HG03565 (cell line): ENCODE measurements at regions not wholly inside any gene's neighbourhood (a gene's known extent, or its start where the extent isn't known, plus 50 kb on each side); places are given as distances from the start of the nearest gene placed in this dataset.

ENCODE experiments used
- ATAC-seq: cut with Tn5 transposase; IDR thresholded peaks from one replicate; pipeline ENCODE4 v1.9.1; 2021; ENCODE audit warnings: mild to moderate bottlenecking, moderate library complexity; ENCODE audit not compliant: unreplicated experiment

GRCh38 chrX:139126493-139126892 lies 404.0 kb upstream of the F9 start:
- ATAC-seq: peak; percentile 86

DNA sequence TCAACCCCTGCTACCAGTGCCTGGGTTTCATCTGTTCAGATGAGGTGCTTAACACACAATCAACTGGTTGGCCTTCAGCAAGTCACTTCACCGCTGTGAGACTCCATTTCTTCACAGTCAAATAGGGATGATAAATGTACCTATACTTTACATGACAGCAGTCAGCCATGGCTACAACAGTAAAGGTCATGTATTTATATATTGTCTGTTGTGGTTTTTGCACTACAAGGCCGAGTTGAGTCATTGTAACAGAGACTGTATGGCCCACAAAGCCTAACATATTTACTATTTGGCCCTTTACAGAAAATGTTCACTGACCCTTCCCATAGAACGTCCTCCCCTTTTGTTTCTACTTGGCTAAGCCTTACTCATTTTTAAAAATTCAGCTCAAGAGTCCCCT lies 404.6 kb upstream of the F9 start:
- no peak for ATAC-seq

DNA sequence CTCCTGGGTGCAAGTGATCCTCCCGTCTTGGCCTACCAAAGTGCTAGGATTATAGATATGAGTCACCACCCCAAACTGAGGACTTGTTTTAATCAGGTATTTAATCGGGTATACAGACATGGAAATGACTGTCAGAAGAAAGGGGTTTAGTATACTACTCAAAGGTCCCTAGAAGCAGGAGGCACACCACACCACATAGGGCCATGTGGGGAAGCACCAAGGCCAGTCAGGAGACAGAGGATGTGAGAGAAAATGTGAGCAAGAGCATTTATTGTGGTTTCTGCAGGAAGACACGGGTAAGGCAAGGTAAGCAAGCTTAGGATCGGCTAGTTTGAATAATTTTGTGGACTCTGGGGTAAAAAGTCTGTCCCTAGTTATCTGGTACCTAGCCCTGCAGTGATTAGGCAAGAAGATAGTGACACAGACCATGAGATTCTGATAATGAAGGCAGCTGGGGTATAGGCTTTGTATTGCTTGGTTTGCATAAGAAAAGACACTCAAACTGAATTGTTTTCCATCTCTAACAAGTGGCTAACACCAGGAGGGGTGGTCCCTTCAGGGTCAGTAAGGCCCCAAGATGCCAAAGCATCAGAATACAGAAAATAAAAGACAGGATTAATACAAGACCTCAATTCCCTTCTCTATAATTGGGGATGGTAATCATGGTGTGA lies 408.8 kb upstream of the F9 start:
- ATAC-seq: no peak

DNA sequence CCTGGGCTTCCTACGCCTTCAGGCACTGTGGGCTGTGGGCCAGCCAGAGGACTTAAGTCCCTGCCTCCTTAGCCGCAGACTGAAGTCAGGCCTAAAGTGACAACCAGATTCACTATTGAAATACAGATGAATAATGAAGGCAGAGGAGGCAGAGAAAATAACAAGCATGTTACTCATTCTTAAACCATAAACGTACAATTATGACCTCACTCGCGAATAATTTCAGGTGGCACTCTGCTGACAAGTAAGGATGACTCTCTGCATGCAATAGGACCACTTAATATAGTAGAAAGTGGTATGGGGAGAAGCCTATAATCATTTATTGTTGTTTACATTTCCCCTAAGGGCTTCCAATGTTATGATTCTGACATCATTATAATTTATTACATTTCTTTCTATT lies 409.2 kb upstream of the FGF13 start:
- no peak for ATAC-seq

DNA sequence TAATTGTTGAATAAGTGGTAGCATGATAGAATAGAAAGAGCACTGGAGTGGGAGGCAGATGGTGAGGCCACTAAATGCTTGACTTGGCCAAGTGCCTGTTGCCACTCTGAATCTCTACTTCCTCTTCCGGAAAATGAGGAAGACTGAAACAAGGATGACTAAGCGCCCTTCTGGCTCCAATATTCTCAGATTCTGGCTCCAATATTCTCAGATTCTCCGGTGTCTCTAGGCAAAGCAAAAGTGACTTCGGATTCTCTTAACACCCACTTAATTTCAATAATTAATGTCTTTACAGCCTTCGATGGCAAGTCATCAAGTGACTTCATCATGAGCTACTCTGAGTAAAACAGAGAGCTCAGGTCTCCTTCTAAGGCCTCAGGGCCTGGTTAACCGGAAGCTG lies 402.2 kb upstream of the FGF13 start:
- ATAC-seq: no peak

- ATAC-seq: no peak
Measured at GRCh38 chrX:139112432-139112831, 400.9 kb upstream of the FGF13 start.

- no peak for ATAC-seq
Measured at GRCh38 chrX:139106069-139106468, 394.6 kb upstream of the FGF13 start.

DNA sequence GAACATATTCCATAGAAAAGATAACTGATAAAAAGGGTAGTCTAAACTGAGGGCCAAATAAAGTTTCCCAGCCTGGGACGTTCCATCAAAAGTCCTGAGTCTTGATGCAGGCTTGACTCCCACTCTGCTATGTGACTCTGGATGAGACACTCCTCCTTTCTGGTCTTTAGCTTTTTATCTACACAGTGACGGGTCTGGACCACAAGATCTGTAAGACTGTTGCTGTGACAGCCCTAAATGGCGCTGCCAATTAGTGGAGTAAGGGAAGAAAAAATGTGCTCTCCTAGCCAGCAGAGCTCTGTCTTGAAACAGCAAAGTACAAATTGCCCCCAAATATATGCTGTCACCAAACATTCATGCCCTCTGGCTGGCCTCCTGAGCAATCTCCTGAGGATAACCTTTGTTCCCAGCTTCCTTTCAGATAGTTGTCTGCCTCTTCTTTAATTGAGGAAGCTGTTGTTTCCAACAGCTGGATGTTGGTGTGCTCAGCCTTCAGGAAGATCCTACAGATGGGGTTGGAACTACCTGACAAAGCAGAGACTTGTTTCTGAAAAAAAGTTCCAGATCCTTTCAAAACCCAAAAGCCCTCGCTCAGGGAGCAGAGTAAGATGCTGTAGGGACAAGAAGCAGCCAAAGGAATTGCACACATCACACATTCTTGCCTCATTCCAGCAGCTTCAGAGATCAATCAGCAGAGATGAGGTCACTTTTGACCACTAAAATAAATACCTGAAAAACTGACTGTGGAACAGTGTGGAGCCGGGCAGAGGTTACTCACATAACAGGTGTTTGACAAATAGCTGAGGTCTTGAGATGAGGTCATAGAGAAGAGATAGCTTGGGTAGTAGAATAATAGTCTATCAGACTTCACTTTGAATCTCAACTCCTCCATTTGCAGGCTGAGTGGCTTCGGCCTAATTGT lies 383.4 kb upstream of the FGF13 start:
- no peak for ATAC-seq

GRCh38 chrX:139093201-139093600 lies 381.7 kb upstream of the FGF13 start:
- no peak for ATAC-seq

GRCh38 chrX:139091878-139092277 lies 380.4 kb upstream of the FGF13 start:
- ATAC-seq: no peak

GRCh38 chrX:139091066-139091465 lies 379.5 kb upstream of the FGF13 start:
- ATAC-seq: no peak

DNA sequence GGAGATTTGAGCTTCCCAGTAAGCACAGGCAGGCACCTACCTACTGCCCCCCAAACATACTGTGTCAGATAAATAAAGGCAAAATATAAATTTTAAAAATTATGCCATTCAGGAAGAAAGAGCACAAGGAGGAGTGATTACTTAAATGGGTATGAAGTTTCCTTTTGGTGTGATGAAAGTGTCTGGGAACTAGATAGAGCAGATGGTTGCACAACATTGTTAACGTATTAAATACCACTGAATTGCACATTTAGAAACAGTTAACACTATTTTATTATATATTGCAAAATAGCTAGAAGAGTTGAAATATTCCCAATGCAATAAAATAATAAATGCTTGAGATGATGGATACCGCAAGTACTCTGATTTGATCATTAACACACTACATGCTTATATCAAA lies 374.7 kb upstream of the FGF13 start:
- no peak for ATAC-seq

- ATAC-seq: no peak
Measured at GRCh38 chrX:139085404-139085803, 373.9 kb upstream of the FGF13 start.

- ATAC-seq: no peak
Measured at GRCh38 chrX:139083191-139083590, 371.7 kb upstream of the FGF13 start.

GRCh38 chrX:139081965-139082364 lies 370.4 kb upstream of the FGF13 start:
- no peak for ATAC-seq

- ATAC-seq: no peak
Measured at GRCh38 chrX:139079789-139080188, 368.3 kb upstream of the FGF13 start.

- ATAC-seq: no peak
Measured at GRCh38 chrX:139078761-139079280, 367.3 kb upstream of the FGF13 start.

DNA sequence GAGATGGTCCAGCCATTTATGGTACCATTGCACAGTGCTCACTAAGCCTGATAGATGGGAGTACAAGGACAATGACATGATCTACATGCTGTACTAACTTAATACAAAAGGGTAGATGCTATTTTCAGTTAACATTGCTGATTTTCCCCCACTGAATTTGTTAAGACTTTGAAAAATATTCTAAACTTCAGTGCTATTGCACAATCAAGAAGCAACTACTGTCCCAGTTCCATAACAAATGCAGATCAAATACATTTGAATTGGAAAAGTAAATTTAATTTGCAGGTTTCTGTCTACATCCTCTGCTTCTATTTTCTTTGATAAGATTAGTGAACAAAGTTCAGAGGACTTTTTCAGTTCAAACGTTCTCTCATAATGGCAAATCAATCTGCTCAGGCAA lies 366.8 kb upstream of the FGF13 start:
- no peak for ATAC-seq

DNA sequence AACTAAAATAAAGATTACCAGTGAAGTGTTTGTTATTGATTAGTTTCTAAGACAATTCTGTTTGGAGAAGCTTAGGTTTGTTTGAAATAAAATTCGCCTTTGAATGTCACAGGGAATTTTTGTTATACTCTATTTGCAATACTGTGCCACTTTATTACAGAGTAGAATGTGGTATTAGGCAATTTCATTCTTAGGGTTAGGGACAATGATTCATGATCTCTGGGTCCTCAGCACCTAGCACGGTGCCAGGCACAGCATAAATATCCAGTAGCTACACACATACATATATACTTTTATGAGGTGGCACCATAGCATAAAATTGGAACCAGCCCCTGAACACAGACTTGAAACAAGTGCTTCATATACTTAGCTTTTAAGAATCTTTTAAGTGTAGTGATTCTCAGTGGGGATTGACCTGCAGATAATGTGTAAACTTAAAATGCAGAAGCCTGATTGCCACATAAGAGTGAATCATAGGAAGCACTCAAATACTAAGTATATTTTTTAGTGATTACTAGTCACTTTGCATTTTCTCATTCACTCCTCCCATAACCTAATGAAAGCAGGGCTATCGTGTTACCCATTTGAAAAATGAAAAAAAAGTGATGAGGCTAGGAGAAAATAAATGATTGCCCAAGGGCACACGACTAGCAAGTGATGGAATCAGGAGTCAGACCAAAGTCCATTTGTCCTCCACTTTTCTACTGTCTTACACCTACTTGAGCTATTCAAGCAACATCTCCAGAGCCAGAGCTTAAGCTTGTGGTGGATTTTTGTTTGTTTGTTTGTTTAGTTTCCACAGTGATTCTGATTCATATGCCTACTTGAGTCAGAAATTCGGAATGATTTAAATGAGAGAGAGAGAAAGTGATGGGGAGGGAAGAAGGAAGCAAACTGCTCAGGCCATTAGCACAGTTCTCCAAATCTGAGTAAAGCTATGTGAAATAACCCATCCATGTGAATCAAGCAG lies 366.0 kb upstream of the FGF13 start:
- ATAC-seq: no peak

GRCh38 chrX:139063364-139063763 lies 351.8 kb upstream of the FGF13 start:
- ATAC-seq: no peak
